GM21529 (cell line): ENCODE measurements at regions not wholly inside any gene's neighbourhood (a gene's known extent, or its start where the extent isn't known, plus 50 kb on each side); places are given as distances from the start of the nearest gene placed in this dataset.

Experiments
- ATAC-seq: cut with Tn5 transposase; IDR thresholded peaks from one replicate; pipeline ENCODE4 v1.9.1; 2021; ENCODE audit not compliant: unreplicated experiment

- no peak for ATAC-seq
Observed at GRCh38 chr18:25010623-25011374, 341.2 kb downstream of the ZNF521 start.
